ENCODE measurements at regions not wholly inside any gene's neighbourhood (a gene's known extent, or its start where the extent isn't known, plus 50 kb on each side); places are given as distances from the start of the nearest gene placed in this dataset.

DNA sequence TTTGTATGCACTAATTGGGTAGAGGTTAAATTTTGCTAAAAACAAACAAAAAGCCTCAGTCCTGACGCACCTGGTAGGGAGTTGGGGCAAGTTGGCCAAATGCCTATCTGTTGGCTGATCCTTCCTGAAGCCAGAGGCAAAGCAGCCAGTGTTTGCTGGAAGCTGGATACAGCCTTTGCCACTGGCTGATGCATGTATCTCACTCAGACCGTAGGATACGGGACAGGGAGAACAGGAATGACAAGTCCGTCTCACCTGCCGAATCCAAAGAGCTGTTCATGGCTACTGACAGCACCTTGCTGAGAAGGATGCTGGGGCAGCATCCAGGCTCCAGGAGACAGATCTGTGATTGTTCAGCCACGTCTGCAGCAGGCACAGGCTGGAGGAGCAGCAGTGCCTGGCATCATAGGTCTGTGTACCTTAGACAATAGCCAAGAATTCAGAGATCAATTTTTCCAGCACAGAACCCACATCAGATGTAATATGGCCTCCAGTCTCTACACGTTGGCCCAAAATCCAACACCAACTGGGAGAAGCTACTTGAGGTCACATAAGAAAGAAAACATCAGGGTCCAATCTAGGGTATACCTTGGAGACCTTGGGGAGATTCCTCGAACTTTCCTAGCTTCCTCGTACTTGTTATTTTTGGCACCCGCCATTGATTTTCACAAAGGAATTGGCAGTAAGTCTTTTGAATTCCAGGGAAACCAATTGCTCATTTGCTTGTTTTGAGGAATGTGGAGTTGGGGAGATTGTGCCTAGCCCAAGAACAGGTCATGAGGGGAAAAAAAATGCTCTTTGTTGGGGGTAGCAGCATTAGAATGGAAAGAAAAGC lies 108.5 kb upstream of the ARMC2 start:
- no peak for TF ChIP-seq EZH2phosphoT487 (IDR thresholded peaks at IDR 0.05; ENCODE audit: low read depth, severe bottlenecking, unreplicated experiment)
- TF ChIP-seq, protein P1, sequence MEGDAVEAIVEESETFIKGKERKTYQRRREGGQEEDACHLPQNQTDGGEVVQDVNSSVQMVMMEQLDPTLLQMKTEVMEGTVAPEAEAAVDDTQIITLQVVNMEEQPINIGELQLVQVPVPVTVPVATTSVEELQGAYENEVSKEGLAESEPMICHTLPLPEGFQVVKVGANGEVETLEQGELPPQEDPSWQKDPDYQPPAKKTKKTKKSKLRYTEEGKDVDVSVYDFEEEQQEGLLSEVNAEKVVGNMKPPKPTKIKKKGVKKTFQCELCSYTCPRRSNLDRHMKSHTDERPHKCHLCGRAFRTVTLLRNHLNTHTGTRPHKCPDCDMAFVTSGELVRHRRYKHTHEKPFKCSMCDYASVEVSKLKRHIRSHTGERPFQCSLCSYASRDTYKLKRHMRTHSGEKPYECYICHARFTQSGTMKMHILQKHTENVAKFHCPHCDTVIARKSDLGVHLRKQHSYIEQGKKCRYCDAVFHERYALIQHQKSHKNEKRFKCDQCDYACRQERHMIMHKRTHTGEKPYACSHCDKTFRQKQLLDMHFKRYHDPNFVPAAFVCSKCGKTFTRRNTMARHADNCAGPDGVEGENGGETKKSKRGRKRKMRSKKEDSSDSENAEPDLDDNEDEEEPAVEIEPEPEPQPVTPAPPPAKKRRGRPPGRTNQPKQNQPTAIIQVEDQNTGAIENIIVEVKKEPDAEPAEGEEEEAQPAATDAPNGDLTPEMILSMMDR (IDR thresholded peaks at IDR 0.05; ENCODE audit: poor library complexity): no peak
- TF ChIP-seq EZH2 (IDR thresholded peaks at IDR 0.05; ENCODE audit: borderline replicate concordance): no peak

Data from hepatocyte (in vitro differentiated cells).